ENCODE measurements at regions not wholly inside any gene's neighbourhood (a gene's known extent, or its start where the extent isn't known, plus 50 kb on each side); places are given as distances from the start of the nearest gene placed in this dataset.

GRCh38 chr11:76279038-76279437 lies 72.7 kb upstream of the WNT11 start:
- DNase-seq (ENCODE audit: low read depth, low spot score) (no peak), FAIRE-seq (no peak)
- H2AFZ ChIP-seq (ENCODE audit: control insufficient read depth, low read length): no peak overlapping the region
- no peak for TF ChIP-seq EZH2 (IDR thresholded peaks at IDR 0.05; ENCODE audit: low read length)
- TF ChIP-seq CTCF (optimal IDR thresholded peaks at IDR 0.05 in 1 of 3, IDR thresholded peaks at IDR 0.05 in 1 of 3, conservative IDR thresholded peaks at IDR 0.05 in 1 of 3; ENCODE audit: extremely low read depth in 1 of 3, insufficient read depth in 2 of 3, low read length in 3 of 3): no peak
- dilution Hi-C loops (cut with MboI; ENCODE audit: extremely low pct_ligation_motif_present, low sequenced_read_pairs): no loop called here
- no peak overlapping the region for H3K4me2 ChIP-seq (ENCODE audit: control insufficient read depth, extremely low read depth, insufficient read depth, low read depth, low read length)
- H3K79me2 ChIP-seq (ENCODE audit: control insufficient read depth, insufficient read depth, low read length): no peaks in the 10 kb centered on the region
- no peaks in the 10 kb centered on the region for H3K9me3 ChIP-seq (ENCODE audit: control insufficient read depth, low read depth, low read length)
- H3K36me3 ChIP-seq (ENCODE audit: control insufficient read depth in 2 of 2, extremely low read depth in 1 of 2, insufficient read depth in 2 of 2, low read length in 2 of 2): no peaks in the 10 kb centered on the region
- no peak overlapping the region for H3K27ac ChIP-seq (ENCODE audit: control insufficient read depth, insufficient read depth, low read length)
- peaks cover 3% of the 10 kb centered on the region for H4K20me1 ChIP-seq (ENCODE audit: control insufficient read depth, extremely low read depth, insufficient read depth, low read length)
- H3K27me3 ChIP-seq (ENCODE audit: control insufficient read depth, extremely low read depth, insufficient read depth, low read length): no peaks in the 10 kb centered on the region
- no peak overlapping the region for H3K4me3 ChIP-seq (ENCODE audit: control insufficient read depth in 2 of 3, extremely low read depth in 1 of 3, insufficient read depth in 2 of 3, low read depth in 1 of 3, low read length in 3 of 3)
- H3K9me1 ChIP-seq (ENCODE audit: control insufficient read depth, extremely low read depth, insufficient read depth, low read length): no peaks in the 10 kb centered on the region
- H3K4me1 ChIP-seq (ENCODE audit: control insufficient read depth, extremely low read depth, insufficient read depth, low read length): no peaks in the 10 kb centered on the region
- H3K9ac ChIP-seq (ENCODE audit: control insufficient read depth, extremely low read depth, insufficient read depth, low read length): no peak overlapping the region

GRCh38 chr11:76278526-76278925 lies 72.2 kb upstream of the WNT11 start:
- H3K9me3 ChIP-seq (ENCODE audit: control insufficient read depth, low read depth, low read length): no peaks in the 10 kb centered on the region
- no peak overlapping the region for H2AFZ ChIP-seq (ENCODE audit: control insufficient read depth, low read length)
- dilution Hi-C loops (cut with MboI; ENCODE audit: extremely low pct_ligation_motif_present, low sequenced_read_pairs): no loop called here
- no peak overlapping the region for H3K4me2 ChIP-seq (ENCODE audit: control insufficient read depth, extremely low read depth, insufficient read depth, low read depth, low read length)
- FAIRE-seq: no peak
- no peak for DNase-seq (ENCODE audit: low read depth, low spot score)
- H3K79me2 ChIP-seq (ENCODE audit: control insufficient read depth, insufficient read depth, low read length): no peaks in the 10 kb centered on the region
- H3K4me3 ChIP-seq (ENCODE audit: control insufficient read depth in 2 of 3, extremely low read depth in 1 of 3, insufficient read depth in 2 of 3, low read depth in 1 of 3, low read length in 3 of 3): no peak overlapping the region
- H3K9me1 ChIP-seq (ENCODE audit: control insufficient read depth, extremely low read depth, insufficient read depth, low read length): no peaks in the 10 kb centered on the region
- no peak overlapping the region for H3K9ac ChIP-seq (ENCODE audit: control insufficient read depth, extremely low read depth, insufficient read depth, low read length)
- H4K20me1 ChIP-seq (ENCODE audit: control insufficient read depth, extremely low read depth, insufficient read depth, low read length): peaks cover 5% of the 10 kb centered on the region
- no peaks in the 10 kb centered on the region for H3K27me3 ChIP-seq (ENCODE audit: control insufficient read depth, extremely low read depth, insufficient read depth, low read length)
- H3K4me1 ChIP-seq (ENCODE audit: control insufficient read depth, extremely low read depth, insufficient read depth, low read length): no peaks in the 10 kb centered on the region
- no peak overlapping the region for H3K27ac ChIP-seq (ENCODE audit: control insufficient read depth, insufficient read depth, low read length)
- TF ChIP-seq EZH2 (IDR thresholded peaks at IDR 0.05; ENCODE audit: low read length) (no peak), CTCF (optimal IDR thresholded peaks at IDR 0.05 in 1 of 3, IDR thresholded peaks at IDR 0.05 in 1 of 3, conservative IDR thresholded peaks at IDR 0.05 in 1 of 3; ENCODE audit: extremely low read depth in 1 of 3, insufficient read depth in 2 of 3, low read length in 3 of 3) (no peak)
- no peaks in the 10 kb centered on the region for H3K36me3 ChIP-seq (ENCODE audit: control insufficient read depth in 2 of 2, extremely low read depth in 1 of 2, insufficient read depth in 2 of 2, low read length in 2 of 2)
